PC-3 (cell line): ENCODE measurements at regions not wholly inside any gene's neighbourhood (a gene's known extent, or its start where the extent isn't known, plus 50 kb on each side); places are given as distances from the start of the nearest gene placed in this dataset.

Experiments
- ATAC-seq: fragments of 200-7000 bp; cut with Tn5 transposase; 2 replicates; pipeline ENCODE4 v1.9.1; 2020; ENCODE audit warnings: mild to moderate bottlenecking, moderate library complexity
- BruUV-seq: library from RNA; stranded (reverse); fragments of 400-500 nt; replicated peaks from 2 replicates; lab custom pipeline; 2021; lab: Mats Ljungman, UMichigan
- CTCF ChIA-PET: fragments of 300-600 bp; sonication (Branson Sonifier 250); formaldehyde crosslinking; loops from one replicate; lab custom pipeline; 2022; ENCODE audit warnings: antibody characterized with exemption; lab: Charles Lee
- POLR2A ChIA-PET: fragments of 300-600 bp; sonication (Branson Sonifier 250); formaldehyde crosslinking; loops from one replicate; lab custom pipeline; 2022; ENCODE audit warnings: antibody characterized with exemption; ENCODE audit not compliant: unreplicated experiment; lab: Charles Lee
- DNase-seq: peaks from one replicate; pipeline ENCODE4 v3.0.0-alpha.2; 2015
- H2AFZ ChIP-seq: fragments of 300-600 bp; sonication (generic); 2 replicates; pipeline ENCODE4 v1.6.0; 2016; ENCODE audit warnings: antibody characterized with exemption, low read length
- H3F3A ChIP-seq: fragments of 300-600 bp; sonication (generic); one replicate; pipeline ENCODE4 v1.6.0; 2017; ENCODE audit warnings: antibody characterized with exemption, low read length, control low read depth, mild to moderate bottlenecking; ENCODE audit not compliant: unreplicated experiment
- H3K27ac ChIP-seq: fragments of 300-600 bp; sonication (generic); 2 replicates; pipeline ENCODE4 v1.5.1; 2016; ENCODE audit warnings: mild to moderate bottlenecking, low read length
- H3K27me3 ChIP-seq: fragments of 300-600 bp; sonication (generic); 2 replicates; pipeline ENCODE4 v1.6.1; 2016; ENCODE audit warnings: low read length, mixed read lengths
- H3K36me3 ChIP-seq: fragments of 300-600 bp; sonication (generic); 2 replicates; pipeline ENCODE4 v1.6.1; 2016; ENCODE audit warnings: low read depth, mixed run types, low read length, mixed read lengths
- H3K4me1 ChIP-seq: fragments of 300-600 bp; sonication (generic); 2 replicates; pipeline ENCODE4 v1.5.1; 2016; ENCODE audit warnings: low read length; ENCODE audit not compliant: insufficient read depth
- H3K4me2 ChIP-seq: fragments of 300-600 bp; sonication (generic); 2 replicates; pipeline ENCODE4 v1.6.0; 2016; ENCODE audit warnings: low read length
- H3K4me3 ChIP-seq: fragments of 300-600 bp; sonication (generic); 2 replicates; pipeline ENCODE4 v1.5.1; 2016; ENCODE audit warnings: mild to moderate bottlenecking, low read length, mixed read lengths
- H3K79me2 ChIP-seq: fragments of 300-600 bp; sonication (generic); 2 replicates; pipeline ENCODE4 v1.6.1; 2017; ENCODE audit warnings: low read length, mixed read lengths
- H3K9ac ChIP-seq: fragments of 300-600 bp; sonication (generic); 2 replicates; pipeline ENCODE4 v1.6.0; 2016; ENCODE audit warnings: mild to moderate bottlenecking, low read length
- H3K9me2 ChIP-seq: fragments of 300-600 bp; sonication (generic); replicated peaks from 2 replicates; pipeline ENCODE4 v1.6.1; 2016; ENCODE audit warnings: mixed run types, low read length, mixed read lengths
- H3K9me3 ChIP-seq: fragments of 300-600 bp; sonication (generic); 2 replicates; pipeline ENCODE4 v1.6.1; 2016; ENCODE audit warnings: low read length, mixed read lengths
- H4K20me1 ChIP-seq: fragments of 300-600 bp; sonication (generic); 2 replicates; pipeline ENCODE4 v1.6.1; 2016; ENCODE audit warnings: low read length, mixed read lengths
- CTCF ChIP-seq: fragments of 300-600 bp; sonication (generic); conservative IDR thresholded peaks from 2 replicates; pipeline ENCODE4 v1.5.1; 2017; ENCODE audit warnings: antibody characterized with exemption, low read depth, mild to moderate bottlenecking, low read length
- EZH2 ChIP-seq: fragments of 300-600 bp; sonication (generic); IDR thresholded peaks from one replicate; pipeline ENCODE4 v1.6.1; 2017; ENCODE audit warnings: antibody characterized with exemption, mild to moderate bottlenecking, low read length; ENCODE audit not compliant: unreplicated experiment
- EZH2phosphoT487 ChIP-seq: fragments of 300-600 bp; sonication (generic); IDR thresholded peaks from 2 replicates; pipeline ENCODE4 v1.6.1; 2018; ENCODE audit warnings: mild to moderate bottlenecking, antibody characterized with exemption, low read length, borderline replicate concordance
- intact Hi-C: fragments of 100-400 bp; cut with micrococcal nuclease; formaldehyde crosslinking; loops from 2 replicates; pipeline ENCODE4 v1.9.0; 2023

GRCh38 chr7:52074912-52075311, 758.3 kb upstream of the COBL start:
- Histone ChIP-seq H3K27me3 (no peaks in the 10 kb centered on the region), H3K4me1 (no peaks in the 10 kb centered on the region), H3K9ac (no peak overlapping the region), H3F3A (no peaks in the 10 kb centered on the region), H3K36me3 (no peaks in the 10 kb centered on the region), H3K4me2 (no peak overlapping the region), H2AFZ (no peak overlapping the region), H3K79me2 (no peaks in the 10 kb centered on the region), H3K9me2 (no peaks in the 10 kb centered on the region), H4K20me1 (no peaks in the 10 kb centered on the region), H3K9me3 (0 out of 2 replicates have a peak, but pooled peaks cover 4% of the 10 kb centered on the region), H3K4me3 (no peak overlapping the region), H3K27ac (no peak overlapping the region)
- ATAC-seq (no peak), DNase-seq (no peak)
- ChIA-PET CTCF (no interaction called here), POLR2A (no interaction called here)
- BruUV-seq = no TSS peak
- intact Hi-C loops = no loop called here
- TF ChIP-seq CTCF = no peak
- no peak for TF ChIP-seq EZH2
- TF ChIP-seq EZH2phosphoT487 = no peak

GRCh38 chr7:52074071-52074470, 757.5 kb upstream of the COBL start:
- DNase-seq = no peak
- Histone ChIP-seq H3K4me2 (no peak overlapping the region), H3K36me3 (no peaks in the 10 kb centered on the region), H3K4me3 (no peak overlapping the region), H2AFZ (no peak overlapping the region), H3K79me2 (no peaks in the 10 kb centered on the region), H3K9me2 (no peaks in the 10 kb centered on the region), H3K9ac (no peak overlapping the region), H3K27me3 (no peaks in the 10 kb centered on the region), H3K4me1 (no peaks in the 10 kb centered on the region), H3F3A (no peaks in the 10 kb centered on the region), H4K20me1 (no peaks in the 10 kb centered on the region), H3K27ac (no peak overlapping the region), H3K9me3 (0 out of 2 replicates have a peak, but pooled peaks cover 4% of the 10 kb centered on the region)
- TF ChIP-seq EZH2phosphoT487 (no peak), EZH2 (no peak), CTCF (no peak)
- no peak for ATAC-seq
- POLR2A ChIA-PET = no interaction called here
- no TSS peak for BruUV-seq
- CTCF ChIA-PET = no interaction called here
- intact Hi-C loops = no loop called here

- Histone ChIP-seq H3K4me1 (no peaks in the 10 kb centered on the region), H2AFZ (no peak overlapping the region), H3K79me2 (no peaks in the 10 kb centered on the region), H3K9me2 (no peaks in the 10 kb centered on the region), H4K20me1 (no peaks in the 10 kb centered on the region), H3K36me3 (no peaks in the 10 kb centered on the region), H3K4me2 (no peak overlapping the region), H3K9me3 (no peaks in the 10 kb centered on the region), H3K27ac (no peak overlapping the region), H3K4me3 (no peak overlapping the region), H3F3A (no peaks in the 10 kb centered on the region), H3K27me3 (no peaks in the 10 kb centered on the region), H3K9ac (no peak overlapping the region)
- no peak for ATAC-seq
- no peak for DNase-seq
- no peak for TF ChIP-seq EZH2phosphoT487
- no TSS peak for BruUV-seq
- POLR2A ChIA-PET = no interaction called here
- intact Hi-C loops = no loop called here
- CTCF ChIA-PET = no interaction called here
Measured at GRCh38 chr7:52071744-52072143, 755.1 kb upstream of the COBL start.
